Suppressor macrophage treated with lipopolysaccharide for 4 hours (primary cell): ENCODE measurements at regions not wholly inside any gene's neighbourhood (a gene's known extent, or its start where the extent isn't known, plus 50 kb on each side); places are given as distances from the start of the nearest gene placed in this dataset.
"Not testable (repeated sequence)": the region's sequence is repeated elsewhere in the genome, so short reads cannot be mapped to it uniquely, and the experiment has no call there.

Experiments used
- DNase-seq: peaks from one replicate; pipeline ENCODE4 v3.0.0-alpha.2; 2020

GRCh38 chr7:146057958-146058357 is 58.6 kb upstream of the CNTNAP2 start:
- no peak for DNase-seq

GRCh38 chr7:146054909-146055308 is 61.7 kb upstream of the CNTNAP2 start:
- no peak for DNase-seq

DNA sequence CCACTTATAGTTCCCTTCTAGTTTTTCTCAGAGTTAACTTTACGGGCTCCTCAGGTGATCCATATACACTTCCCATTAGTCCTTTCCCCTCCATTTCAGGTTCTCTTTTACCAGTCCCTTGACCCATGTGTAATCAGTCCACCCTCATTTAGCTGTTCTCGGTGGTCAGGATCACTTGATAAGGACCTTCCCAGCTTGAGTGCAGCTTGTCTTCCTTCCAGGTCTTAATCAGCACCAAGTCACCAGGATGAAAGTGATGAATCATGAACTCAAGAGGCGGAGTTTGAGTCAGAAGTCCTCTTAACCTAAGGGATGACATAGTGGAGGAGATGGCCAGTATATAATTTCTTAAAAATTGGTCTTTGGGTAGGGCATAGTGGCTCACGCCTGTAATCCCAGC is 63.1 kb upstream of the CNTNAP2 start:
- no peak for DNase-seq

DNA sequence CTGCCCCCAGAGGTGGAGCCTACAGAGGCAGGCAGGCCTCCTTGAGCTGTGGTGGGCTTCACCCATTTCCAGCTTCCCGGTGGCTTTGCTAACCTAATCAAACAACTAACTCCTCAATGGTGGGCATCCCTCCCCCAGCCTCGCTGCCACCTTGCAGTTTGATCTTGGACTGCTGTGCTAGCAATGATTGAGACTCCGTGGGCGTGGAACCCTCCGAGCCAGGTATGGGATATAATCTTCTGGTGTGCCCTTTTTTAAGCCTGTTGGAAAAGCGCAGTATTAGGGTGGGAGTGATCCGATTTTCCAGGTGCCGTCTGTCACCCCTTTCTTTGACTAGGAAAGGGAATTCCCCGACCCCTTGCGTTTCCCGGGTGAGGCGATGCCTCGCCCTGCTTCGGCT is 73.3 kb upstream of the CNTNAP2 start:
- not testable (repeated sequence) for DNase-seq

DNA sequence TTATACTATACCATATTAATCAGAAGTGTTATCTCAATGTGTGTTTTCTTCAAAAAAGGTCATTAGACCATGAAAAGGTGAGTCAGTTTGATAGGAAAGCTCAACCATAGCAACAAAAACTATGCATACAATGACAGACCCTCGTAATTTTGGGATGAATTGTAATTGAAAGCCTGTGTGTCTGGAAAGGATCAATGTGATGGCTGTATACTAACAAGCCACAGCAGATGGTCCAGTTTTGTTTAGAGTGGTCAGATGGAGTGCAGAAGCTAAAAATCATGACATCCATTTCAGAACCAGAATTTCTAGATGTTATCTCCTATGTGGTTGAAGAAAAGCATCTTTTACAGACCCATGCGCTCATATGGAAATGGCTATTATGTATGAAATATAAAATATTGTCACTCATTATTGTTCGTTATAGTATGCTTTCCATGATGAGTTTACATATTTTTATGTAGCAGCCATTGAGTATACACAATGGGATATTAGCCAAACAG is 88.3 kb upstream of the CNTNAP2 start:
- no peak for DNase-seq

DNA sequence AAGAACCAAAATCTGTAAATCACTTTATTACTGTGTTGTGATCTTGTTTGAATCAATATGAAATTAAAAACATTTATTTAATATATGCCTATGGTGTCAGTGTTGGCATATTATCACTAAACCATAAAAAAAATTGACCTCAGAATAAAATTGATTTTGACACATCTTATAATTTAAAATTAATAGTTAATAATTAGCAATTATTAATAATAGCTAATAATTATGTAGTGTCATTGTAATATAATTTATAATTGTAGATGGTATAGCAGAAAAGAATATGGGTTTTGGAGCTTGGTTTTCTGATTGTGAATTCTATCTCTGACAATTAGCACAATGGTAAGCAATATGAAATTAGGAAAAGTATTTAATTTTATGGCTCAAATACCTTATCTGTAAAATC is 89.4 kb upstream of the CNTNAP2 start:
- DNase-seq: no peak

DNA sequence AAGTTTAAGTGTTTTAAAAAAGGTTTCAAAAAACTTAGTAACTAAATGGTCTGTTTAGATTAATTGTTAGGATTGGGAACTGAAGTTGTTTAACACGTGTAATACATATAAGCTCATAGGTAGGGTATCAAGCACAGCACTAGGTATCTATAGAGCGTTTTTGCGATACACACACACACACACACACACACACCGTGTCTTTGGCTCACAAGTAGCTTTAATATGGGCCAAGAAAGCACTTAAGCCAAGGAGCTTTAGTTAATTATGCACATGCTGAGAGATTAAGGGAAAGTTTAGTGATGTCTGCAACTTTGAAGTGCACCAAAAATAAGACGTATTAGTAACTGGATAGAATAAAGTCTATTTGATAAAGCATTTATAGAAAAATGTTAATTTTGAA is 93.8 kb upstream of the CNTNAP2 start:
- no peak for DNase-seq

DNA sequence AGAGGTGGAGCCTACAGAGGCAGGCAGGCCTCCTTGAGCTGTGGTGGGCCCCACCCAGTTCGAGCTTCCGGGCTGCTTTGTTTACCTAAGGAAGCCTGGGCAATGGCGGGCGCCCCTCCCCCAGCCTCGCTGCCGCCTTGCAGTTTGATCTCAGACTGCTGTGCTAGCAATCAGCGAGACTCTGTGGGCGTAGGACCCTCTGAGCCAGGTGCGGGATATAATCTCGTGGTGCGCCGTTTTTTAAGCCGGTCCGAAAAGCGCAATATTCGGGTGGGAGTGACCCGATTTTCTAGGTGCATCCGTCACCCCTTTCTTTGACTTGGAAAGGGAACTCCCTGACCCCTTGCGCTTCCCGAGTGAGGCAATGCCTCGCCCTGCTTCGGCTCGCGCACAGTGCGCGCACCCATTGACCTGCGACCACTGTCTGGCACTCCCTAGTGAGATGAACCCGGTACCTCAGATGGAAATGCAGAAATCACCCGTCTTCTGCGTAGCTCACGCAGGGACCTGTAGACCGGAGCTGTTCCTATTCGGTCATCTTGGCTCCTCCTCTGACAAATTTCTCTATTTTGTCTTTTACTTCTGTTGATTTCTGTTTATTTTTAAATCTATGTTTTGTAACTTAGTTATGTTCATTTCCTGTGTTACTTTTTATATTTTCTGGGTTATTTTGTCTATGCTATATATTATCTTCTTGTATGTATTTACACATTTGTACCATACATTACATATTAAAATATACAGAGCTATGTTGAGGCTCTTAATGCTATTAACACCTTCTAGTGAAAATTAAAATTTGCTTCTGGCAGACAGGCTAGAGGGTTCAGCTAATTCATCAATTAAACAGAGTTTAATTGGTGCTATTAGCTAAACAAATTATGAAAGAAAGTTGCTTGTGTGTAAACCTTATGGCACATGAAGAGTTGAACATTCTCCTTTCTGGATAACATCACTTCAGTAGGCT is 97.3 kb upstream of the CNTNAP2 start:
- DNase-seq: not testable (repeated sequence)

- not testable (repeated sequence) for DNase-seq
Observed at GRCh38 chr7:146017366-146017765, 99.2 kb upstream of the CNTNAP2 start.

DNA sequence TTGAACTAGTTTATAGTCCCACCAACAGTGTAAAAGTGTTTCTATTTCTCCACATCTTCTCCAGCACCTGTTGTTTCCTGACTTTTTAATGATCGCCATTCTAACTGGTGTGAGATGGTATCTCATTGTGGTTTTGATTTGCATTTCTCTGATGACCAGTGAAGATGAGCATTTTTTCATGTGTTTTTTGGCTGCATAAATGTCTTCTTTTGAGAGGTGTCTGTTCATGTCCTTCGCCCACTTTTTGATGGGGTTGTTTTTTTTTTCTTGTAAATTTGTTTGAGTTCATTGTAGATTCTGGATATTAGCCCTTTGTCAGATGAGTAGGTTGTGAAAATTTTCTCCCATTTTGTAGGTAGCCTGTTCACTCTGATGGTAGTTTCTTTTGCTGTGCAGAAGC is 102.4 kb upstream of the CNTNAP2 start:
- not testable (repeated sequence) for DNase-seq

- no peak for DNase-seq
Observed at GRCh38 chr7:146008293-146008692, 108.3 kb upstream of the CNTNAP2 start.

GRCh38 chr7:146004805-146005204 is 111.8 kb upstream of the CNTNAP2 start:
- no peak for DNase-seq

- no peak for DNase-seq
Observed at GRCh38 chr7:146002431-146003078, 114.0 kb upstream of the CNTNAP2 start.

DNA sequence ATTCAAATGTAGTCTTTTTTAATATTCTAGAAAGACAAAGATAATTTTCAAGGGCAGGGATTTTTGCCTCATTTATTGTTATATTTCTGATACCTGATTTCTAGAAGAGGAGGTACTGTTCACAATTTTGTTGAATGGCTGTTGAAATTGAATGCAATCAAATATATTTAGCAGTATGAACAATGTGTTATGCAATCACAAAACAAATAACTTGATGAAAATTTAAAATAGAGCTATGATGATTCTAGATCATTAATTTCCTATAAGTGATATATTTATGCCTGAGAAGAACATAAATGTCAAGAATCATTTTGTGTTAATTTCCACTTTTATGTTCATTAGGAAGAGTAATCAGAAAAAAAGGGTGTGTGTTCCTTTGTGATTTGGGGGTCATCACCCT is 114.6 kb upstream of the CNTNAP2 start:
- no peak for DNase-seq

GRCh38 chr7:146000882-146001281 is 115.7 kb upstream of the CNTNAP2 start:
- DNase-seq: no peak

- DNase-seq: no peak
Observed at GRCh38 chr7:145989469-145989868, 127.1 kb upstream of the CNTNAP2 start.

- no peak for DNase-seq
Observed at GRCh38 chr7:145986248-145986874, 130.2 kb upstream of the CNTNAP2 start.

DNA sequence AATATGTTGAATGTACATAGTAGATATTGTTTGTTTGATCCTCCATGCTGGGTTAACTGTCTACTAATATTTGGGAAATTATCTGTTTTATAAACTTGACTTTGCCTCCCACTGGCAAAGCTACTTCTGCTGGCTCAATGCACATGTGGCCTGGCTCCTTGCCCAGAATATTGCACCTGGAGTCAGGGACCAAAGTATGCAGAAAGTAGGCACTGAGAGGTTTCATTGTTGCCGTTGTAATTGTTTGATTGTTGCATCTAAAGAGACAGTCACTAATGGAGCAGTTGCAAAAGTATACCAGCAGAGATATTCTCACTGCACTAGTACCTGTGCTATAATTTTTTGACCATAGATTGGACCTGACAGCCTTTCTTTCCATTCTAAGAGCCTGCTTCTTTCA is 137.8 kb upstream of the CNTNAP2 start:
- no peak for DNase-seq

- no peak for DNase-seq
Observed at GRCh38 chr7:145959981-145960380, 156.6 kb upstream of the CNTNAP2 start.

DNA sequence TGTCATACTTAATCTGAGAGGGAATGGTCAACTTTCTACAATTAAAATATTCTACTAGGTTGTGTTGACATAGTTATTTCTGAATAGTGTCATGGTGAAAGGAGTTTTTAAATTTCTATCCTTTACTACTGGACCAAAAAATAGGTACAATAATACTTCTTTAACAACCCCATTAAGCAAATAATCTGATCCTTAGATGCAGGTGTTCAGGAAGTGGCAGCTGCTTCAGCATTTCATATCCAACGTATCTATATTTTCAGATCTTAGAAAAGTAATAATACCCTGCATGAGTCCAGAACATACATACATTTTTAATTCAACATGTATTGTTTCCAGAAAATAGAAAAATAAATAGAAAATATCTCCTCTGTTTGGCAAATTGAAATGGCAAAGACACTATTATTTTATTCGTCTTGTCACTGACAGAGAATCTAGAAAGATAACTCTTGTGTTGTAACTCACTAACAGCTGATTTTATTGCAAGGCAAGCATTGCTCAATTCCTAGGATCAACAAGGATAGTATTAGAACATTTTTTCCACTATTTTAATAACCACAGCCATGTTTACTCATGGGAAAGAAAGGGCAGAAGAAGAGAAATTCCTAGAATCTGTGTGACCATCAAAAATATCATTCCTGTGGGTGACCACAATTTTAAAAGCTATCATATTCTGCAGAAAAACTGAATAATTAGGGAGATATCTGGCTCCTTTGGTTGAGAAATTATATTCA is 159.3 kb upstream of the CNTNAP2 start:
- no peak for DNase-seq

DNA sequence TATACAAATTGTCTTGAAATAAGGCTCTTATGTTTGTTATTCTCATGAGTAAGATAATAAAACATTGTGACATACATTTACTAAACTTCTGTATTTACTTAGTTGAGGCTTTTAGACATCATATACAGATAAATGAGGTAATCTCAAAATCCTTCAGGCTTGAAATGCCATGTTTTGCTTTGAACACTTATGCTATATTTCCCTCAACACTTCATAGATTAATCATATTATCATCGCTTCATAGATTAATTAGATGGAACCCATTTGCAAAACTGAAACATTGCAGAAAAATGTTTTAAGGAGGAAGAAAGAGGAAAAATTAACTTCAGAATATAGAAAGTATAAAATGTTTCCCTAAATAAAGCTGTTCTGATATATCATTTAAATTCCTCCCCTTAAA is 165.0 kb upstream of the CNTNAP2 start:
- DNase-seq: no peak

DNA sequence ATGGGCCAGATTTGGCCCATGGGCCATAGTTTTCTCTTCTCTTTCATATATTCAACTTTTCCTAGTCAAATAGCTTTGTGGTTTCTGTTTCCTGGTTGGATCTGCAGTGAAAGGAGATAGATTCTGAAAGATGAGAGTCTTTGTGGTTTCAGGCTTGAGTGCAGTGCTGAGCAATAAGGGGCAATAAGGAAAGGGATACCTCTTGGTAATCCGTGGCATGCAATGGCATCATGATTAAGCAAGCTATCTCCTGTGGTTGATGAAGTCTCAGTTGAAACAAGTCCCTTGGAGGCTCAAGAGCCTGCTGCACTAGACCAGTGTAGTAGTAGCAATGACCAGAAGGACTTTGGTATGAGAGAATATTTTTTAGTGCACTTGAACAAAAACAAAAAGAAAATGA is 187.7 kb upstream of the CNTNAP2 start:
- no peak for DNase-seq

DNA sequence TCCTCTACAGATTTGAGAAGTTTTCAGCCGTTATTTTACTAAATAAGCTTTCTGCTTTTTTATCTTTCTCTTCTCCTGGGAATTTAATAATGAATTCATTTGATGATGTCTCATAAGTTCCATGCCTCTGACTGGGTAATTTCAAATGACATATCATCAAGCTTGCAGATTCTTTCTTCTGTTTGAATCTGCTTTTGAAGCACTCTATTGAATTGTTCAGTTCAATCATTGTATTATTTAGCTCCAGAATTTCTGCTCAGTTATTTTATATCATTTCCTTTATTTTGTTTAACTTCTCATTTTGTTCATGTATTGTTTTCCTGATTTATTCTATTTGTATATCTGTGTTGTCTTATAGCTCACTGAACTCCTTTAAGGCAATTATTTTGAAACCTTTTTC is 196.9 kb upstream of the CNTNAP2 start:
- no peak for DNase-seq
